ENCODE measurements at regions not wholly inside any gene's neighbourhood (a gene's known extent, or its start where the extent isn't known, plus 50 kb on each side); places are given as distances from the start of the nearest gene placed in this dataset.

DNA sequence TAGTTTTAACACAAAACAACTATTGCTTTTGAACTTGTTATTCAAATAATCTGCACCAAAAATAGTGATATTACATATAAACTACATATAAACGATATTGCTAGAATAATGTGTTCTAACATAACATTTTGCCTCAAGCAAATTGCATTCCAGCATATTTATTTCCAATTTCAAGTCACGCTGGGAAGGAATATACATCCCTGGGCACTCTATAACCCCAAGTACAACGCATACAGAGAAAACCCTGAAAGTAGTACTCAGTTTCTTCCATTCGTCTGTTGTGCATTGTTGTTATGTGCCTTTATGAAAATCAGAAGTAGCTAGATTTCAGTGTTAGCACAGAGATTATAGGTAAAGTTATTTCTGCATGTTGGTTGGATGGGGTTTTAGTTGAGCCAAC is 251.5 kb downstream of the TUSC7 start:
- Histone ChIP-seq H3K9me3 (ENCODE audit: control insufficient read depth in 2 of 2, low read length in 2 of 2) (no peaks in the 10 kb centered on the region), H3K27me3 (ENCODE audit: control insufficient read depth in 1 of 2, insufficient read depth in 2 of 2, low read length in 2 of 2) (no peaks in the 10 kb centered on the region), H3K36me3 (ENCODE audit: control insufficient read depth in 2 of 2, insufficient read depth in 2 of 2, low read length in 2 of 2) (no peaks in the 10 kb centered on the region), H3K27ac (ENCODE audit: low read length) (no peak overlapping the region), H3K9ac (ENCODE audit: low read length in 2 of 2) (no peak overlapping the region), H3K4me1 (ENCODE audit: control insufficient read depth, insufficient read depth, low read length) (no peaks in the 10 kb centered on the region), H3K4me3 (ENCODE audit: low read length in 2 of 2) (no peak overlapping the region)

DNA sequence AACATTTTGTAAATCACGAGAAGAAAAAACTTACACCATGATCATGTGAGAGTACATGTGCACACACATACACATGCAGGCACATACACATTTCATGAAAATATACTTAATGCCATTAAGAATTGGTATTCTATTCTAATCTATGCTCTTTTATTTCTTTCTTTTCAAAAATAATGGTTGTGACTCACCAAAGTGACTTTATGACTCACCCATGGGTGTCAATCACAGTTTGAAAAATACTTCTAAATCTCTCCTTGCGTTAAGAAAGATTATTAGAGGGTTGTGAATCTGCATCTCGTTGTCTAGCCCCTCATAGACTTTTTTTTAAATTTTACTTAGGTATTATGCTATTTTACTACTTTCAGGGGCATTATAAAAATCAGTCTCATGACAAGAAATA is 254.2 kb downstream of the TUSC7 start:
- H3K4me1 ChIP-seq (ENCODE audit: control insufficient read depth, insufficient read depth, low read length) = no peaks in the 10 kb centered on the region
- no peak overlapping the region for H3K4me3 ChIP-seq (ENCODE audit: low read length in 2 of 2)
- no peak overlapping the region for H3K9ac ChIP-seq (ENCODE audit: low read length in 2 of 2)
- H3K9me3 ChIP-seq (ENCODE audit: control insufficient read depth in 2 of 2, low read length in 2 of 2) = no peaks in the 10 kb centered on the region
- H3K36me3 ChIP-seq (ENCODE audit: control insufficient read depth in 2 of 2, insufficient read depth in 2 of 2, low read length in 2 of 2) = no peaks in the 10 kb centered on the region
- H3K27me3 ChIP-seq (ENCODE audit: control insufficient read depth in 1 of 2, insufficient read depth in 2 of 2, low read length in 2 of 2) = no peaks in the 10 kb centered on the region
- no peak overlapping the region for H3K27ac ChIP-seq (ENCODE audit: low read length)

DNA sequence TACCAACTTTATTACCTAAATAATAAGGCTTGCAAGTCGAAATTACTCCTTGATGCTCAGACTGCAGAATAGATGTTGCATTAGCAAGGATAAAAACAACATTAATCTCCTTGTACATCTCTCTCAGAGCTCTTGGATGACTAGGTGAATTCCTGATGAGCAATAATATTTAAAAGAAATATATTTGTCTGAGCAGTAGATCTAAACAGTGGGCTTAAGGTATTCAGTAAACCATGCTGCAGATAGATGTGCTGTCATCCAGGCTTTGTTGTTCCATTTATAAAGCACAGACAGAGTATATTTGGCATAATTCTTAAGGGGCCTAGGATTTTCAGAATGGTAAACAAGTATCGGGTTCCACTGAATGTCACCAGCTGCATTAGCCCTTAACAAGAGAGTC is 257.1 kb downstream of the TUSC7 start:
- no peak overlapping the region for H3K27ac ChIP-seq (ENCODE audit: low read length)
- H3K4me1 ChIP-seq (ENCODE audit: control insufficient read depth, insufficient read depth, low read length) = no peaks in the 10 kb centered on the region
- no peak overlapping the region for H3K9ac ChIP-seq (ENCODE audit: low read length in 2 of 2)
- H3K27me3 ChIP-seq (ENCODE audit: control insufficient read depth in 1 of 2, insufficient read depth in 2 of 2, low read length in 2 of 2) = no peaks in the 10 kb centered on the region
- H3K4me3 ChIP-seq (ENCODE audit: low read length in 2 of 2) = no peak overlapping the region
- no peaks in the 10 kb centered on the region for H3K9me3 ChIP-seq (ENCODE audit: control insufficient read depth in 2 of 2, low read length in 2 of 2)
- H3K36me3 ChIP-seq (ENCODE audit: control insufficient read depth in 2 of 2, insufficient read depth in 2 of 2, low read length in 2 of 2) = no peaks in the 10 kb centered on the region

DNA sequence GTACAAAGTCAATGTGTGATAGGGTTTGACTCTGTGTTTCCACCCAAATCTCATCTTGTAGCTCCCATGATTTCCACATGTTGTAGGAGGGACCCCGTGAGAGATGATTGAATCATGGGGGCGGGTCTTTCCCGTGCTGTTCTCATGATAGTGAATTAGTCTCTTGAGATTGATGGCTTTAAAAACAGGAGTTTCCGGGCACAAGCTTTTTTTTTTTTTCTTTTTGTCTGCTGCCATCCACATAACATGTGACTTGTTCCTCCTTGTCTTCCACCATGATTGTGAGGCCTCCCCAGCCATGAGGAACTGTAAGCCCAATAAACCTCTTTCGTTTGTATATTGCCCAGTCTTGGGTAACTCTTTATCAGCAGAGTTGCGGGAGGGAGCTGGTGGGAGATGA is 259.6 kb downstream of the TUSC7 start:
- Histone ChIP-seq H3K4me3 (ENCODE audit: low read length in 2 of 2) (no peak overlapping the region), H3K27ac (ENCODE audit: low read length) (no peak overlapping the region), H3K9me3 (ENCODE audit: control insufficient read depth in 2 of 2, low read length in 2 of 2) (no peaks in the 10 kb centered on the region), H3K4me1 (ENCODE audit: control insufficient read depth, insufficient read depth, low read length) (no peaks in the 10 kb centered on the region), H3K9ac (ENCODE audit: low read length in 2 of 2) (no peak overlapping the region), H3K27me3 (ENCODE audit: control insufficient read depth in 1 of 2, insufficient read depth in 2 of 2, low read length in 2 of 2) (no peaks in the 10 kb centered on the region), H3K36me3 (ENCODE audit: control insufficient read depth in 2 of 2, insufficient read depth in 2 of 2, low read length in 2 of 2) (no peaks in the 10 kb centered on the region)

DNA sequence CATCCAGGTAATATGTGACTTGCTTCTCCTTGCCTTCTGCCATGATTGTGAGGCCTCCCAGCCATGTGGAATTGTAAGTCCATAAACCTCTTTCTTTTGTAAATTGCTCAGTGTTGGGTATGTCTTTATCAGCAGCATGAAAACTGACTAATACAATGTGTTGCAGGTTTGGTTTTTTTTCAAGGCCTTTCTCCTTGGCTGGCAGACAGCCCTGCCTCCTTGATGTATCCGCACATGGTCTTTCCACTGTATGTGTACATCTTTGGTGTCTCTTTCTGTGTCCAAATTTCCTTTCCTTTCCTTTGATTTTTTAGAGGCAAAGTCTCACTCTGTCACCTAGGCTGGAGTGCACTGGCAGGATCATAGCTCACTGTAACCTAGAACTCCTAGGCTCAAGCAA is 260.1 kb downstream of the TUSC7 start:
- Histone ChIP-seq H3K36me3 (ENCODE audit: control insufficient read depth in 2 of 2, insufficient read depth in 2 of 2, low read length in 2 of 2) (no peaks in the 10 kb centered on the region), H3K9me3 (ENCODE audit: control insufficient read depth in 2 of 2, low read length in 2 of 2) (no peaks in the 10 kb centered on the region), H3K4me1 (ENCODE audit: control insufficient read depth, insufficient read depth, low read length) (no peaks in the 10 kb centered on the region), H3K27ac (ENCODE audit: low read length) (no peak overlapping the region), H3K9ac (ENCODE audit: low read length in 2 of 2) (no peak overlapping the region), H3K27me3 (ENCODE audit: control insufficient read depth in 1 of 2, insufficient read depth in 2 of 2, low read length in 2 of 2) (no peaks in the 10 kb centered on the region), H3K4me3 (ENCODE audit: low read length in 2 of 2) (no peak overlapping the region)

DNA sequence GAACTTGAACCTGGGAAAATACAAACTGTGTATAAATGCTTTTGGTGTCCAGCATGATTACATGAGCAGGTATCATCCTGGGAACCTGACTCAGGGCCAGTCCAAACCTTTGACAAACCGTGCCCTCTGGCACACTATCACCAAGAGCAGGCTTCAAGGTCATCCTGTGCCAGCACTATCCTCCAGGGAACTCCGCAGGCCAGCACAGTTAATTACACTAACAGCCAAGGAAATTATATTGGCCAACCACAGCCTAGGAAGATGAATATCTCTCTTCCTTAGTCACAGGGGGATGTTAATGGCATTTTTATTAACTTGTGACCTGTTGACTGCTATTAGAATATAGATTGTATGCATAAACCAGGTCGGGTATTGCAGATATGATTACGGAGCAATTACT is 262.0 kb downstream of the TUSC7 start:
- no peak overlapping the region for H3K4me3 ChIP-seq (ENCODE audit: low read length in 2 of 2)
- no peaks in the 10 kb centered on the region for H3K4me1 ChIP-seq (ENCODE audit: control insufficient read depth, insufficient read depth, low read length)
- H3K27me3 ChIP-seq (ENCODE audit: control insufficient read depth in 1 of 2, insufficient read depth in 2 of 2, low read length in 2 of 2) = no peaks in the 10 kb centered on the region
- no peak overlapping the region for H3K9ac ChIP-seq (ENCODE audit: low read length in 2 of 2)
- no peaks in the 10 kb centered on the region for H3K9me3 ChIP-seq (ENCODE audit: control insufficient read depth in 2 of 2, low read length in 2 of 2)
- H3K27ac ChIP-seq (ENCODE audit: low read length) = no peak overlapping the region
- no peaks in the 10 kb centered on the region for H3K36me3 ChIP-seq (ENCODE audit: control insufficient read depth in 2 of 2, insufficient read depth in 2 of 2, low read length in 2 of 2)

DNA sequence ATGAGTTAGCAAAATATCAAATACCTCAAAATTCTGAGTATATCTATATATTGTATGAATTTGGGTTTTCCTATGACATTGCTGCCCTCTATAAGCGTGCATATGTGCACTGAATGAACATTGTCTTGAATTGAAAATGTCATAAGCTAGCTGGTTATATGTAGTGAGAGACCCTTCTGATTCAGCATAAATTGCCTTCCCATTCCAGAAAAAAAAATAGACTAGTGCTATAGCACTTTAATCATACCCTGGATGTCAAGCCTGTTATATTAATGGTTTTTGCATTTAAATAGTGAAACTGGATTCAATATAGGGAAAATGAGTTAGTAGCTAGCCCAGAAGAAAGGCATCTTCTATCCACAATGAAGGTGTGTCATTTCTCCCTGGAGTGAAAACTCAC is 265.1 kb downstream of the TUSC7 start:
- no peaks in the 10 kb centered on the region for H3K36me3 ChIP-seq (ENCODE audit: control insufficient read depth in 2 of 2, insufficient read depth in 2 of 2, low read length in 2 of 2)
- H3K4me3 ChIP-seq (ENCODE audit: low read length in 2 of 2) = no peak overlapping the region
- no peak overlapping the region for H3K9ac ChIP-seq (ENCODE audit: low read length in 2 of 2)
- no peaks in the 10 kb centered on the region for H3K9me3 ChIP-seq (ENCODE audit: control insufficient read depth in 2 of 2, low read length in 2 of 2)
- no peaks in the 10 kb centered on the region for H3K27me3 ChIP-seq (ENCODE audit: control insufficient read depth in 1 of 2, insufficient read depth in 2 of 2, low read length in 2 of 2)
- no peaks in the 10 kb centered on the region for H3K4me1 ChIP-seq (ENCODE audit: control insufficient read depth, insufficient read depth, low read length)
- H3K27ac ChIP-seq (ENCODE audit: low read length) = no peak overlapping the region

DNA sequence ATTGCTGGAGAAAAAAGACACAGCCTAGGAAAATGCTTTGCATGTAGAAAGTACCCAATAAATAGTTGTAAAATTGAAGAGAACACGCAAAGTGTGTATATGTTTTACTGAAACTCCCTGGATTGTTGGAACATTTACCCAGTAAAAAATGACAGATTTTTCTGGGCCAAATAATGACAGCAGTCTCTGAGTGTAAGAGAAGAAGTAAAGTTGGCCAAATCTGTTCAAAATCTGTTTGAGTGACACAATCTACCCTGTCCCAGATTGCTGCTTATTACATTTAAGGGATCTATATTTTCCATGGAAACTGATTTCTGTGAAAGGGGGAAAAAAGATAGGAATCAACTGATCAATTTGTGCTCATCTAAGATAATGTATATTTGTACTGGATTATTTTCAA is 267.9 kb downstream of the TUSC7 start:
- Histone ChIP-seq H3K27ac (ENCODE audit: low read length) (no peak overlapping the region), H3K36me3 (ENCODE audit: control insufficient read depth in 2 of 2, insufficient read depth in 2 of 2, low read length in 2 of 2) (no peaks in the 10 kb centered on the region), H3K27me3 (ENCODE audit: control insufficient read depth in 1 of 2, insufficient read depth in 2 of 2, low read length in 2 of 2) (no peaks in the 10 kb centered on the region), H3K9me3 (ENCODE audit: control insufficient read depth in 2 of 2, low read length in 2 of 2) (no peaks in the 10 kb centered on the region), H3K4me3 (ENCODE audit: low read length in 2 of 2) (no peak overlapping the region), H3K9ac (ENCODE audit: low read length in 2 of 2) (no peak overlapping the region), H3K4me1 (ENCODE audit: control insufficient read depth, insufficient read depth, low read length) (no peaks in the 10 kb centered on the region)

DNA sequence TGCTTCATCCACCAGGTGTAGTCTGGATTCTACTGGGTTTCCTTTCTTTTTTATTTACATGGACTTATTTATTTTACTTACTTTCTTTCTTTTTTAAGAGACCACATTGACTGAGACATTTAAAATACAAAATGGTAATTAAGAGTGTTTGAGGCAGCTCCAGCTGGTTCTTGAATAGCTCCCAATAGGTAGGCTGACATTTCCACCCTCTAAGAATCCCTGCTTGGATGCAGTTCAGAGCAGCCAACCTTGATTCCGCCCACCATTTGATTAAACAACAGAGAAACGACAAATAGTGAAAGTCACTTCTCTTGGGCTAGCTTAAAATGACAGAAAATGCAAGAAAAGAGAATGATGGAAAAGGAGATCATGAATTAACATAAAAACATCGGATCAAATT is 270.5 kb downstream of the TUSC7 start:
- H3K4me3 ChIP-seq (ENCODE audit: low read length in 2 of 2) = no peak overlapping the region
- no peaks in the 10 kb centered on the region for H3K27me3 ChIP-seq (ENCODE audit: control insufficient read depth in 1 of 2, insufficient read depth in 2 of 2, low read length in 2 of 2)
- no peaks in the 10 kb centered on the region for H3K36me3 ChIP-seq (ENCODE audit: control insufficient read depth in 2 of 2, insufficient read depth in 2 of 2, low read length in 2 of 2)
- H3K9ac ChIP-seq (ENCODE audit: low read length in 2 of 2) = no peak overlapping the region
- no peaks in the 10 kb centered on the region for H3K9me3 ChIP-seq (ENCODE audit: control insufficient read depth in 2 of 2, low read length in 2 of 2)
- H3K27ac ChIP-seq (ENCODE audit: low read length) = no peak overlapping the region
- H3K4me1 ChIP-seq (ENCODE audit: control insufficient read depth, insufficient read depth, low read length) = no peaks in the 10 kb centered on the region

DNA sequence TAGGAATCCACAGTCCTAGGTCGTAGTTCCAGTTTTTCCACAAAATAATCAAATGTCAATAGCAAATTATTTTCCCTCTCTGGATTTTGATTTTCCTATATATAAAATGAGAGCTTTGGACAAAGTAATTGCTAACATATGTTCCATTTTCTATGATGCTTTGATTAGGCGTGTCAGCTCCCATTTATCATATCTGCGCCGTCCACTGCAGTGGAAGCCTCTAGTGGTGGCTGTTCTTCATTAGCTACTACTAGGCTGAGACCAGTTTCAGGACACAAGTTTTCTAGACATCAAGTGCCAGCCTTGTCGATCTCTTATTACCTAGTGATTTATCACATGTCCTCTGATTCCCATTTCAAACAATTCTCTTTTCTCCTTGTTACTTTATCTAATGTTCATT is 271.5 kb downstream of the TUSC7 start:
- H3K27ac ChIP-seq (ENCODE audit: low read length) = no peak overlapping the region
- H3K9me3 ChIP-seq (ENCODE audit: control insufficient read depth in 2 of 2, low read length in 2 of 2) = no peaks in the 10 kb centered on the region
- no peak overlapping the region for H3K4me3 ChIP-seq (ENCODE audit: low read length in 2 of 2)
- no peaks in the 10 kb centered on the region for H3K27me3 ChIP-seq (ENCODE audit: control insufficient read depth in 1 of 2, insufficient read depth in 2 of 2, low read length in 2 of 2)
- no peak overlapping the region for H3K9ac ChIP-seq (ENCODE audit: low read length in 2 of 2)
- no peaks in the 10 kb centered on the region for H3K36me3 ChIP-seq (ENCODE audit: control insufficient read depth in 2 of 2, insufficient read depth in 2 of 2, low read length in 2 of 2)
- H3K4me1 ChIP-seq (ENCODE audit: control insufficient read depth, insufficient read depth, low read length) = no peaks in the 10 kb centered on the region

DNA sequence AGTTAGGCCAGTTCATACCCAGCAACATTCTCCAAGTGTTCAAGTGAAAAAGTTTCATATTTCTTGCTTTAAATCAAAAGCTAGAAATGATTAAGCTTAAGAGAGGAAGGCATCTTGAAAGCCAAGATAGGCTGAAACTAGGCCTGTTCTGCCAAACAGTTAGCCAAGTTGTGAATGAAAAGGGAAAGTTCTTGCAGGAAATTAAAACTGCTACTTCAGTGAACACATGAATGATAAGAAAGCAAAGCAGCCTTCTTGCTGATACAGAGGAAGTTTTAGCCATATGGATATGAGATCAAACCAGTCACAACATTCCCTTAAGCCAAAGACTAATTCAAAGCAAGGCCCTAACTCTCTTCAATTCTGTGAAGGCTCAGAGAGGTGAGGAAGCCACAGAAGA is 274.7 kb downstream of the TUSC7 start:
- no peak overlapping the region for H3K4me3 ChIP-seq (ENCODE audit: low read length in 2 of 2)
- no peak overlapping the region for H3K9ac ChIP-seq (ENCODE audit: low read length in 2 of 2)
- H3K27me3 ChIP-seq (ENCODE audit: control insufficient read depth in 1 of 2, insufficient read depth in 2 of 2, low read length in 2 of 2) = no peaks in the 10 kb centered on the region
- no peaks in the 10 kb centered on the region for H3K36me3 ChIP-seq (ENCODE audit: control insufficient read depth in 2 of 2, insufficient read depth in 2 of 2, low read length in 2 of 2)
- no peaks in the 10 kb centered on the region for H3K9me3 ChIP-seq (ENCODE audit: control insufficient read depth in 2 of 2, low read length in 2 of 2)
- no peak overlapping the region for H3K27ac ChIP-seq (ENCODE audit: low read length)
- no peaks in the 10 kb centered on the region for H3K4me1 ChIP-seq (ENCODE audit: control insufficient read depth, insufficient read depth, low read length)
